C4-2B (cell line): ENCODE measurements at regions not wholly inside any gene's neighbourhood (a gene's known extent, or its start where the extent isn't known, plus 50 kb on each side); places are given as distances from the start of the nearest gene placed in this dataset.

Source experiments
- ZFX ChIP-seq: fragments of 450-650 bp; IDR thresholded peaks from 2 replicates; pipeline ENCODE4 v1.6.1; 2017
- TF ChIP-seq, protein P1 (sequence below): fragments of 450-650 bp; conservative IDR thresholded peaks from 2 replicates; pipeline ENCODE4 v1.5.1; 2017; ENCODE audit warnings: mild to moderate bottlenecking

DNA sequence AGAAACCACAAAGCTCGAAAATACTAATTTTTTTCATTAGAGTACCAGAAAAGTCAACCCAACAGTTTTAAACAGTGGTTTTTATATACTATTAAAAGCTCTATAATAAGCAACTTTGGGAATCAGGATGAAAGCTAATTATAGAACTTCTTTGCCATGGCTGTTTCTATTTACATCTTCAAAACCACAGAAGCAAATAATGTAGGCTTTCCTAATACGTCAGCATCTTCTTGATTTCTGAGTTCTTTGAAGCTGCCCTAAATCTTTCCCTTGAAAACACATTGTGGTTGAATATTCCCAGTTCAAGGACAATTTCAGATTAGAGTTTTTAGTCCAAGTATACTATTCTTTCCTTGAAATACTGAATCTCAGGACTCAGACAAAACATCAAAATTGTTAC, 460.2 kb upstream of the FAT1 start:
- TF ChIP-seq, protein P1, sequence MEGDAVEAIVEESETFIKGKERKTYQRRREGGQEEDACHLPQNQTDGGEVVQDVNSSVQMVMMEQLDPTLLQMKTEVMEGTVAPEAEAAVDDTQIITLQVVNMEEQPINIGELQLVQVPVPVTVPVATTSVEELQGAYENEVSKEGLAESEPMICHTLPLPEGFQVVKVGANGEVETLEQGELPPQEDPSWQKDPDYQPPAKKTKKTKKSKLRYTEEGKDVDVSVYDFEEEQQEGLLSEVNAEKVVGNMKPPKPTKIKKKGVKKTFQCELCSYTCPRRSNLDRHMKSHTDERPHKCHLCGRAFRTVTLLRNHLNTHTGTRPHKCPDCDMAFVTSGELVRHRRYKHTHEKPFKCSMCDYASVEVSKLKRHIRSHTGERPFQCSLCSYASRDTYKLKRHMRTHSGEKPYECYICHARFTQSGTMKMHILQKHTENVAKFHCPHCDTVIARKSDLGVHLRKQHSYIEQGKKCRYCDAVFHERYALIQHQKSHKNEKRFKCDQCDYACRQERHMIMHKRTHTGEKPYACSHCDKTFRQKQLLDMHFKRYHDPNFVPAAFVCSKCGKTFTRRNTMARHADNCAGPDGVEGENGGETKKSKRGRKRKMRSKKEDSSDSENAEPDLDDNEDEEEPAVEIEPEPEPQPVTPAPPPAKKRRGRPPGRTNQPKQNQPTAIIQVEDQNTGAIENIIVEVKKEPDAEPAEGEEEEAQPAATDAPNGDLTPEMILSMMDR, result no peak
- no peak for TF ChIP-seq ZFX
